Activated CD4-positive, alpha-beta T cell treated with anti-CD3 and anti-CD28 coated beads for 36 hours (primary cell): ENCODE measurements at regions not wholly inside any gene's neighbourhood (a gene's known extent, or its start where the extent isn't known, plus 50 kb on each side); places are given as distances from the start of the nearest gene placed in this dataset.

Experiments used
- ATAC-seq: fragments of 200-7000 bp; cut with Tn5 transposase; one replicate; pipeline ENCODE4 v1.10.0; 2021; ENCODE audit warnings: mild to moderate bottlenecking, moderate library complexity
- CTCF ChIA-PET: fragments of 350-600 bp; sonication (Branson Sonifier 250); formaldehyde crosslinking; loops from one replicate; lab custom pipeline; 2021; ENCODE audit warnings: antibody characterized with exemption; lab: Charles Lee
- POLR2A ChIA-PET: fragments of 350-600 bp; sonication (Branson Sonifier 250); formaldehyde crosslinking; loops from one replicate; lab custom pipeline; 2021; ENCODE audit warnings: antibody characterized with exemption, inconsistent platforms; lab: Charles Lee
- DNase-seq: peaks from one replicate; pipeline ENCODE4 v3.0.0-alpha.2; 2020
- H3K27ac Mint-ChIP-seq: one replicate; pipeline ENCODE4 v1.8.0; 2021; ENCODE audit warnings: mixed read lengths
- H3K27me3 Mint-ChIP-seq: one replicate; pipeline ENCODE4 v1.8.0; 2021; ENCODE audit warnings: mixed read lengths
- H3K36me3 Mint-ChIP-seq: one replicate; pipeline ENCODE4 v1.8.0; 2021; ENCODE audit warnings: low read depth, mixed read lengths
- H3K4me1 Mint-ChIP-seq: one replicate; pipeline ENCODE4 v1.8.0; 2021; ENCODE audit warnings: mixed read lengths
- H3K4me3 Mint-ChIP-seq: one replicate; pipeline ENCODE4 v1.8.0; 2021; ENCODE audit warnings: mild to moderate bottlenecking, moderate library complexity, mixed read lengths
- H3K9me3 Mint-ChIP-seq: one replicate; pipeline ENCODE4 v1.8.0; 2021; ENCODE audit warnings: low read depth, mixed read lengths
- intact Hi-C, 2 experiments: fragments of 100-400 bp; cut with DNase I in 1 of 2; cut with micrococcal nuclease in 1 of 2; formaldehyde crosslinking; loops; one replicate each; pipeline versions ENCODE4 v1.14.2 to v1.15.1; 2022 to 2024; cut with DNase I, micrococcal nuclease

DNA sequence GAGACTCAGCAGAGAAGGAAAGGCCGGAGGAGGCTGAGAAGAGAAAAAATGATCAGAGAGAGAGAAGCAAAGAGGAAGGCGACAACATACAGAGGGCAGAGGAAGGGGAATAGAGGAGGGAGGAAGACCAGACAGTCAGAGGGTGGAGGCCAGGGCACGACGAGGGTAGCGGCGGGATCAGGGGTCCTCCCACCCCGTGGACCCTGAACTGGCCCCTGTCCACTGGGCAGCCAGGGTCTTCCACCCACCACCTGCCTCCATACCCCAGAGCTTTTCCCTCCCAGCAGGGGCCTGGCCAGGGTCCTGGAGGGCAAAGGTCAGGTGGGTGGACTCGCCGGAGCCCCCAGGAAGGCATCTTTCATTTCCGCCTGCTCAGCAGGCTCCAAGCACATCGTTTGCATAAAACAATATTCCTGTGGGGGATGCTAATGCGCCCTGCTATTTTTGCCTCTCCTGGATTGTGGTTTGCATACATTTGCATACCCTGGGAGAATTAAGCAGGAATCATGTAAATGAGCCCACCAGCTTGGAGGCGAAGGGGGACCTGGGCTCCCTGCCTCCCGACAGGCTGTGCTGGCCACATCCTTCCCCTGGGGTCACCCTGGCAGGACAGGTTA lies 394.1 kb downstream of the MN1 start:
- CTCF ChIA-PET: no interaction called here
- no peak for ATAC-seq
- Mint-ChIP-seq H3K27ac (no peak overlapping the region), H3K27me3 (peaks cover 16% of the 10 kb centered on the region), H3K4me3 (no peak overlapping the region), H3K9me3 (no peaks in the 10 kb centered on the region), H3K36me3 (no peaks in the 10 kb centered on the region), H3K4me1 (no peaks in the 10 kb centered on the region)
- POLR2A ChIA-PET: no interaction called here
- intact Hi-C loops: loop anchor here (2.0 to 5.0 kb wide), 2 partner anchors 395 to 601 kb away; partner anchors contain the start of gene MN1 (in 1 of the 2)
- DNase-seq: no peak

DNA sequence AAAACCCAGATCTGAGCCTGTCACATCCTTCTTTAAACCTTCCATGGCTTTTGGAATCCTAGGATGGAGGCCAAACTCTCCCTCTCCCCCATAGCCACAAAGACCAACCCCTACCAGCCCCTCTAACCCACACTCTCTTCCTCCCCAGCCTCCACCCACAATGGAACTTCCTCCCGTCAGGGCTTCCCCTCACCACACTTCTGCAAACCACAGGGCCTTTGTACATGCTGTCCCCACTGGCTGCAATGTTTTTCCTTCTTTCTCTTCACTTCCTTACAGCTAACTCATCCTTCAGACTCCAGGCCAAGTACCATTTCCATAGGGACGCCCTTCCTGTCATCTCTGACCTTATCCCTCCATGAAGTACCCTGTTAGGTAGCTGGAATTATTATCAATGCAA lies 393.5 kb downstream of the MN1 start:
- Mint-ChIP-seq H3K36me3 (no peaks in the 10 kb centered on the region), H3K27me3 (peaks cover 16% of the 10 kb centered on the region), H3K27ac (no peak overlapping the region), H3K4me3 (no peak overlapping the region), H3K4me1 (no peaks in the 10 kb centered on the region), H3K9me3 (no peaks in the 10 kb centered on the region)
- intact Hi-C loops: loop anchor here in 1 of 2 experiments (5.0 kb wide), 1 partner anchor 394 kb away; the partner anchor contains the start of gene MN1
- POLR2A ChIA-PET: no interaction called here
- CTCF ChIA-PET: no interaction called here
- ATAC-seq (no peak), DNase-seq (no peak)

DNA sequence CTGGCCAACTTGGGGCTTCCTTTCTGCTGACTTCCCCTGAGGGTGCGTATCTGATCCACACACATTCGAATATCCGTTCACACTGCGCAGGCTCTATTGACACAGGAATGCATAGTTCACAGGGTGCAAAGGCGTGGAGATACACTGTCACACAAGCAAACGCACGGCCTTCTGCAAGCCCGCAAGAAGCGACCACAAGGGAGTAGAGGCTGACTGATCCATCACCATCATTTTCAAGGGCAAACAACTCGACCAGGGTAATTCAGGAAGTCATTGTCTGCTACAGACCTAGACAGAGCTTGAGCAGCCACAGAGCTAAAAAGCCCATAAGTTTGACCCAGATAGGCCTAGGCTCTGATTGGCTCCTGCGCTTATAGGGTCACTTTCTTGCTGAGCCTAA lies 392.3 kb downstream of the MN1 start:
- Mint-ChIP-seq H3K9me3 (no peaks in the 10 kb centered on the region), H3K27ac (no peak overlapping the region), H3K27me3 (peaks cover 17% of the 10 kb centered on the region), H3K4me3 (no peak overlapping the region), H3K36me3 (no peaks in the 10 kb centered on the region), H3K4me1 (no peaks in the 10 kb centered on the region)
- ATAC-seq: no peak
- ChIA-PET CTCF (no interaction called here), POLR2A (no interaction called here)
- intact Hi-C loops: loop anchor here in 1 of 2 experiments (5.0 kb wide), 1 partner anchor 393 kb away; the partner anchor contains the start of gene MN1
- DNase-seq: no peak

DNA sequence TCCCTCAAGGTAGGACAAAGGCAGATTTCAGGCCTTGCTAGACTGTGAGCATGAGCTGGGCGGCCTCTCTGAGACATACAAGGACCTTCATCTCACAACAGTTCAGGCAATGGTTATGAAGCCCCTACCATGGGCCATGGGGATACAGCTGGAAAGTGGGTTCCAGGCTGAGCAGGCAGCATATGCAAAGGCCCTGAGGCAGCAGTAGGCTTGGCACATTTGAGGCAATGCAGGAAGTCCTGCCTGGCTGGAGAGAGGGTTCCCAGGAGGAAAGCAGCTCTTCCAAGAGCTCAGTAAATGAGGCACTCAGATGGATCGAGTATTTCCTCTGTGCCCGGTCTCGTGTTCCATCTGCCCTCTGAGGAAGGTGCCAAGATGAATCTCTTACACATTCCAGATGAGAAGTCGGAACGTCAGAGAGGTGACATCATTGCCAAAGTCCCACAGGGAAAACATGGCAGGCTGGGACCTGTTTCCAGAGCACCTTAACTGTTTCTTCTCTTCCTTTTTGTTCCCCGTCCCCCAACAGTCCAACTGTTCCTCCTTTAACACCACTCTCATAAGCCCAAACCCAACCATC lies 388.6 kb downstream of the MN1 start:
- no peak overlapping the region for H3K4me3 Mint-ChIP-seq

DNA sequence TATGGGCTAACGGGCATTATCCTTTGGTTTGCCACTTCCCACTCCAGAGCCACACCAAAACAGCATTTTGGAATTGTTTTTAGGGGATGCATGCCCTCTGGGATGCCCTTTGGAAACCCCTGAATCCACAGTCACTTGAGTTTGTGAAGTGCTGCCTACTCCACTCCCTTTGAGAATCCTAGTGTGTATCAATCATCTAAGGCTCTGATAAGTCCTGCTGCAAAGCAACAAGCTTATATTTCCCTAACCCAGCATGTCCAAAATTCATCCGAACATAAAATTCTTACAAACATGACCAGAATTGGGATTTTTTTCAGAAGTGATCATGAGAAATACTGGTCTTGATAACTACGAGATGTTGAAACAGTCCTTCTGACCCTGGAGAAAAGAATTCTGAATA lies 387.9 kb downstream of the MN1 start:
- ChIA-PET CTCF (no interaction called here), POLR2A (no interaction called here)
- Mint-ChIP-seq H3K4me1 (no peaks in the 10 kb centered on the region), H3K27ac (no peak overlapping the region), H3K4me3 (no peak overlapping the region), H3K36me3 (no peaks in the 10 kb centered on the region), H3K27me3 (peaks cover 14% of the 10 kb centered on the region), H3K9me3 (no peaks in the 10 kb centered on the region)
- ATAC-seq (no peak), DNase-seq (no peak)
- intact Hi-C loops: no loop called here

More for the DNA sequence above, 388.6 kb downstream of the MN1 start:
- ChIA-PET POLR2A (no interaction called here), CTCF (interaction anchor here (0.7 kb wide), 1 partner anchor 315 kb away, joined by 3 read pairs; no protein-coding TSS in a partner anchor)
- intact Hi-C loops: no loop called here
- DNase-seq: no peak
- H3K4me1 Mint-ChIP-seq: no peaks in the 10 kb centered on the region
- peaks cover 16% of the 10 kb centered on the region for H3K27me3 Mint-ChIP-seq
- no peaks in the 10 kb centered on the region for H3K9me3 Mint-ChIP-seq
- no peaks in the 10 kb centered on the region for H3K36me3 Mint-ChIP-seq
- H3K27ac Mint-ChIP-seq: no peak overlapping the region
- ATAC-seq: no peak

DNA sequence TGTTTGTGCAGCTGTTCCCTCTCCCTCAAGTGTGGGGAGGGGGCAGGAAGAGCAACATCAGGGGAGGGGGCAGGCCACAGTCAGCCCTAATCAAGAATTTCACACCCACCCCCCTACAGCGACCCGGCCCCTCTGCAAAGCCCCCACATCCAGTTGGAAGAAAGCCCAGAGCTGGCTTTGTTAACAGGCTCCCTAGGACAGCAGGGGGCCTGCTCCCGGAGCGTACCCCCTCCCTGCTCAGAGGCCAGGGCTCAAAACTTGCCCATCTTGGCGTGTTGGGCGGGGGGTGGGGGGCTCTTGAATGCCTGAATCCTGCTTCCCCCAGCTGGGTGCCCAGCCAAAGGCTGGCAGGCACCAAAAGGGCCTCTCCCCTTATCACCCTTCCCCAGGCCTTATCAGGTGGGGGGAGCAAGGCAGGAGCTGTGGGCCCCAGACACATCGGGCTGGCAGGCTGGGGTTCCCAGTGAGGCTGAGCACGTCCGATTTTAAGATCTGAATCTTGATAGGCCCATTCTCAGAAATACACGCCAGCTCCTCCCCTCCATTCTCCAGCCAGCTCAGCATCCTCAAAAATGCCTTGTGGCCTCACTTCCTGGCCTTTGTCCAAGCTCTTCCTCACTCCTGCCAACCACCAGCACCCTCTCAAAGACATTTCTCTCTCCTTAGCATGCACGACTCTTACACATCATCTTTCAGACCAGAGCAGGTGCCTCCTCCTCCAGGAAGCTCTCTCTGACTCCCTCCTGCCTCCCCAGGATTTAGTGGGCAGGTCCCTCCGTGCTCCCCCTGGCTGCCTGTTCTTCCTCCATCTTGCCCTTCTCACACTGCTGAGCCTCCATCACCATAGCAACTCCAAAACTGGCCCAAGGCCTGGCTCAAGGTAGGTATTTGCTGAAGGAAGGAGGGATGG lies 384.8 kb downstream of the MN1 start:
- H3K27ac Mint-ChIP-seq: no peak overlapping the region
- intact Hi-C loops: no loop called here
- no peak for DNase-seq
- H3K4me1 Mint-ChIP-seq: no peaks in the 10 kb centered on the region
- ChIA-PET CTCF (interaction anchor here (0.6 kb wide), 1 partner anchor 9 kb away, joined by 3 read pairs; no protein-coding TSS in a partner anchor), POLR2A (no interaction called here)
- no peaks in the 10 kb centered on the region for H3K36me3 Mint-ChIP-seq
- no peak for ATAC-seq
- H3K27me3 Mint-ChIP-seq: peaks cover 20% of the 10 kb centered on the region
- H3K9me3 Mint-ChIP-seq: no peaks in the 10 kb centered on the region
- H3K4me3 Mint-ChIP-seq: no peak overlapping the region

DNA sequence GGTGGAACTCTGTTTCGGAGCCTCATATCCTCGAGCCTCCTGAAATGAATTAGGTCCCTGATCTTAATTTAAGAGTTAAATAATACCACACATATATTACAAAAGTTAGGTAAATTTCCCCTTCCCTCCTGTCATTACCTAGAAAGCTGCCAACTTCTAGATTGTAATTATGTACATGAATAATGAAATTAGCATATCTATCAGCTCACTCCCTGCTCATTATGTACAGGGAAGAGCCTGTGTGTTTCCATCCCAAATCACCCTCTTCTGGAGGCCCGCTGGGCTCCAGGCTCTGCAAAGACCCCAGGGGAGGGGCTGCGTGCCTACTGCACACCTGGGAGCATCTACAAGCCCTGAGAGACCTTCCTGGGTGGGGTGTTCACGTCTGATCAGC lies 384.1 kb downstream of the MN1 start:
- Mint-ChIP-seq H3K36me3 (no peaks in the 10 kb centered on the region), H3K27ac (no peak overlapping the region), H3K9me3 (no peaks in the 10 kb centered on the region), H3K4me1 (no peaks in the 10 kb centered on the region), H3K4me3 (no peak overlapping the region), H3K27me3 (peaks cover 20% of the 10 kb centered on the region)
- ATAC-seq (no peak), DNase-seq (no peak)
- CTCF ChIA-PET: interaction anchor here (0.6 kb wide), 1 partner anchor 9 kb away, joined by 3 read pairs; no protein-coding TSS in a partner anchor
- POLR2A ChIA-PET: no interaction called here
- intact Hi-C loops: no loop called here

DNA sequence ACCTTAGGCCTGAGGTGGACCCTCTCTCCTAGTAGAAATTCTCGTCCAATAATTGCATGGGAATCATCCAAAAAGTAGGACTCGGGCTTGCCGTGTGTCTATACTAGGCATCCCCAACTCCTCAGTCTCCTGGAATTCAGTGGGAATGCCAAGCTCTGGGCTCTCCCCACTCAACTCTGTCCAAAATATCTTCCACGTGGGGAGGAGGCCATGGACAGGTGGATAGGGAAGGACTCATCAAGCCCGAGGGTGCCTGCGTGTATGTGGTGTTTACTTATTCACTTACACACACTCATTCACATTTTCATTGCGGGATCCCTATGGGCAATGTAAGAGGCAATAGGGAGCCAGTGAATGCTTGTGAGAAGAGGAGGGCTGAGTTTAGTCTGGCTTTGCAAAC lies 383.3 kb downstream of the MN1 start:
- Mint-ChIP-seq H3K27me3 (peaks cover 23% of the 10 kb centered on the region), H3K4me3 (no peak overlapping the region)
- intact Hi-C loops: no loop called here

DNA sequence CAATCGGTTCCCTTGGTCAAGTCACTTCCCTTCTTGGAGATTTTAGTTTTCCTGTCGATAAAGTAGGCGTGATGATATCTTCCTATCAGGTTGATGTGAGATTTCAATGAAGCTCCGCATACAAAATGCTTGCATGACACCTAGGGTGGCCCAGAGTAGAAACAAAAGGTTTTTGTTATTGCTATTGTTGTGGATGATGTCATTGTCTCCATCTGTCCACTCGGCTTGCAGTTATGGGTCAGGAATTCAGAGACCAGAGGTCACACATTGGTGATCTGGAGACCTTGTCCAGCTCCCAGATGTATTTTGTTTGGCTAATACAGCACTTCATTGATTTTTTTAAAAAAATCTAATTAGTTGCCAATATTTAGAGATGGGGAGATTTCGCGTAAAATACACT lies 382.1 kb downstream of the MN1 start:
- Mint-ChIP-seq H3K4me3 (no peak overlapping the region), H3K27ac (no peak overlapping the region), H3K36me3 (no peaks in the 10 kb centered on the region), H3K9me3 (peaks cover 3% of the 10 kb centered on the region), H3K27me3 (peaks cover 21% of the 10 kb centered on the region), H3K4me1 (no peaks in the 10 kb centered on the region)
- ChIA-PET POLR2A (no interaction called here), CTCF (interaction anchor here (1.5 kb wide), 1 partner anchor 14 kb away, joined by 4 read pairs; no protein-coding TSS in a partner anchor)
- DNase-seq (no peak), ATAC-seq (no peak)
- intact Hi-C loops: no loop called here

More for the DNA sequence above, 383.3 kb downstream of the MN1 start:
- Mint-ChIP-seq H3K36me3 (no peaks in the 10 kb centered on the region), H3K4me1 (no peaks in the 10 kb centered on the region), H3K9me3 (peaks cover 3% of the 10 kb centered on the region), H3K27ac (no peak overlapping the region)
- DNase-seq (no peak), ATAC-seq (no peak)
- ChIA-PET CTCF (no interaction called here), POLR2A (no interaction called here)

DNA sequence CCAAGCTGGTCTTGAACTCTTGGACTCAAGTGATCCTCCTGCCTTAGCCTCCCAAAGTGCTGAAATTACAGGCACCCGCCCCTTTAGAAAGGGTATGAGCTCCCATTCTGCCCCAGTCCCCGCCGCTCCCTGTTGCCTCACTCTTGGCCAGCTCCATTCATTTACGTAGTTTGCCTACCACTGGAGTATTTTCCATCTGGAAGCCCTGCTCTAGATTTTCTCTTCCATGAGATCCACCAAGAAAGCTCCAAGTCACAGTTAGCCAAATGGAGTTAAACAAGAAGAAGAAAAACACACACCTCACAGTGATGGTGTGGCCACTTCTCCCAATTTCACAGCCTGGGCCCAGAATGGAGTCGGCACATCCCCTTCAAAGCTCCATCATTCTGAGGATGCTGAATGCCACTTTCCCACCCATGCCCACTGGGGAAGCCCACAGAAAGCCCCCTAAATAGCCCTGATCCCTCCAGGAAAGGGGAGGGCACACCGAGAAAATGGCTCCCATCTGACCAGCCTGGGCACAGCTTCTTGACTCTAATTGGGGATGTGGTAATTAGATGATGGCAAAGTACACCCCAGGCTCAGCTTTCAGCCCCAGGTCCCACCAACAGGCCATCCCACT lies 381.2 kb downstream of the MN1 start:
- no peak for DNase-seq
- Mint-ChIP-seq H3K4me1 (no peaks in the 10 kb centered on the region), H3K4me3 (no peak overlapping the region), H3K27ac (no peak overlapping the region), H3K27me3 (peaks cover 21% of the 10 kb centered on the region), H3K36me3 (no peaks in the 10 kb centered on the region), H3K9me3 (peaks cover 3% of the 10 kb centered on the region)
- ChIA-PET CTCF (interaction anchor here (0.6 kb wide), 1 partner anchor 36 kb away, joined by 3 read pairs; no protein-coding TSS in a partner anchor), POLR2A (no interaction called here)
- ATAC-seq: no peak
- intact Hi-C loops: no loop called here

DNA sequence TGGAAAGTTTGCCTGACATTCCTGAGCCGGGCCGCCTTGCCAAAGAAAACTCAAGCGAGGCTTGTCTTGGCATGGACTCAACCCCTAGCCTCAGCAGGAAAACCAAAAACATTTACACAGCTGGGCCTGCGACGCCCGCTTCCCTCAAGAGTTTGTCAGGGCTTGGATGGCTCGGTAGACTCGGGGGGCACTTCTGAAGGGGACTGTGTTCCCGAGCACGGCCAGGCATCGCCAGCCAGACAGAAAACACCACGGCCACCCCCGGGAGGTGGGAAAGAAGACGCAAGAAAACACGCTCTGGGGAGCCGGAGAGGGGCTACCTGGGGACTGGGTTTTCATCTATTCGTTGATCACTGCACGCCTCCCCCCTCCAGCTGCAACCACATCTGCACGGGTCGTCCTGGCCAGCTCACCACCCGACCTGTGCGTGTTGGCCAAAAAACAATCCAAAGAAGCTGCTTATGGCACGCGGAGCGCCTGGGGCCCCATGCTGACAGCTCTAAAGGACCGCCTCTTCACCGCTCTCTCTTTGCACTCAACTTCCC lies 380.7 kb downstream of the MN1 start:
- Mint-ChIP-seq H3K27me3 (peaks cover 21% of the 10 kb centered on the region), H3K9me3 (peaks cover 3% of the 10 kb centered on the region), H3K27ac (no peak overlapping the region), H3K4me1 (no peaks in the 10 kb centered on the region), H3K36me3 (no peaks in the 10 kb centered on the region), H3K4me3 (no peak overlapping the region)
- ATAC-seq (no peak), DNase-seq (no peak)
- intact Hi-C loops: no loop called here
- CTCF ChIA-PET: interaction anchor here (0.6 kb wide), 2 partner anchors 37 to 183 kb away, joined by 3 read pairs; no protein-coding TSS in a partner anchor
- POLR2A ChIA-PET: no interaction called here
